Small intestine (tissue), 7 donors: ENCODE measurements at regions not wholly inside any gene's neighbourhood (a gene's known extent, or its start where the extent isn't known, plus 50 kb on each side); places are given as distances from the start of the nearest gene placed in this dataset.
A peak's percentile ranks its signal among the peaks of the same experiment; 100 is the strongest.

Source experiments
- DNase-seq, 2 donors: peaks; one replicate each; pipeline versions ENCODE4 v3.0.0 to v3.0.0-alpha.2; 2013
- FAIRE-seq: peaks from 2 replicates; lab custom pipeline; 2012; peaks lifted over from hg19 to GRCh38; lab: Jason Lieb, UNC
- H3K27ac ChIP-seq, 3 donors: one replicate each; pipeline ENCODE4 v1.5.1; 2013; ENCODE audit warnings: low read length in 2 of 3, mild to moderate bottlenecking in 2 of 3, control low read depth in 1 of 3, inconsistent platforms in 1 of 3, low read depth in 1 of 3, moderate library complexity in 1 of 3
- H3K27me3 ChIP-seq, 3 donors: one replicate each; pipeline ENCODE4 v1.6.1; 2013; ENCODE audit warnings: low read length in 3 of 3, inconsistent platforms in 1 of 3; ENCODE audit not compliant: control insufficient read depth in 3 of 3, insufficient read depth in 3 of 3
- H3K36me3 ChIP-seq, 3 donors: one replicate each; pipeline ENCODE4 v1.6.1; 2013; ENCODE audit warnings: low read length in 3 of 3, inconsistent platforms in 1 of 3, low read depth in 1 of 3, mild to moderate bottlenecking in 1 of 3, moderate library complexity in 1 of 3; ENCODE audit not compliant: control insufficient read depth in 3 of 3, insufficient read depth in 2 of 3
- H3K4me1 ChIP-seq, 3 donors: one replicate each; pipeline ENCODE4 v1.6.1; 2013; ENCODE audit warnings: low read length in 2 of 3, inconsistent platforms in 1 of 3, low read depth in 1 of 3, mild to moderate bottlenecking in 1 of 3, moderate library complexity in 1 of 3; ENCODE audit not compliant: control insufficient read depth in 3 of 3, insufficient read depth in 2 of 3
- H3K4me3 ChIP-seq, 3 donors: one replicate each; pipeline ENCODE4 v1.5.1; 2013; ENCODE audit warnings: low read length in 3 of 3, control low read depth in 1 of 3, inconsistent platforms in 1 of 3, low read depth in 1 of 3, mild to moderate bottlenecking in 1 of 3, moderate library complexity in 1 of 3
- H3K9me3 ChIP-seq, 2 donors: one replicate each; pipeline ENCODE4 v1.6.1; 2013; ENCODE audit warnings: low read depth in 1 of 2, low read length in 1 of 2; ENCODE audit not compliant: control insufficient read depth in 2 of 2, insufficient read depth in 1 of 2
- WGBS, 3 donors: extraction: QIAGEN DNeasy Blood & Tissue Kit; methylation state at CpG; one replicate each; pipeline ENCODE4 v1.1.7; 2013; 5-methylcytosine and 5-hydroxymethylcytosine counted together
- donor health status: healthy with polysubstance abuse.
- donor health status: control.
- donor health status: control.
- donor health status: Bipolar disorder and iron deficiency.
- donor health status: healthy.

GRCh38 chr20:50438986-50439407 is 71.2 kb upstream of the PTPN1 start:
- Histone ChIP-seq H3K27ac (peak overlapping the region in 1 of 3 donors; percentile 28), H3K4me1 (peaks cover 0 to 7% (median 6%) of the 10 kb centered on the region in 3 donors), H3K4me3 (no peak overlapping the region), H3K36me3 (no peaks in the 10 kb centered on the region), H3K9me3 (no peaks in the 10 kb centered on the region), H3K27me3 (no peaks in the 10 kb centered on the region)
- DNase-seq (no peak), FAIRE-seq (no peak)
- 70 to 79% (median 76%) methylated on average over 9 of the region's 9 CpGs for WGBS, 3 donors

- 87 to 91% (median 89%) methylated on average over 7 of the region's 7 CpGs for WGBS, 3 donors
- H3K36me3 ChIP-seq: no peaks in the 10 kb centered on the region
- H3K27ac ChIP-seq: peak overlapping the region in 2 of 3 donors; percentile 75 to 76
- H3K4me1 ChIP-seq: peaks cover 0 to 7% (median 6%) of the 10 kb centered on the region in 3 donors
- DNase-seq (no peak), FAIRE-seq (no peak)
- no peaks in the 10 kb centered on the region for H3K27me3 ChIP-seq
- no peaks in the 10 kb centered on the region for H3K9me3 ChIP-seq
- H3K4me3 ChIP-seq: no peak overlapping the region
These were observed 70.4 kb upstream of the PTPN1 start for GRCh38 chr20:50439539-50440453.

- no peak for FAIRE-seq
These were observed 67.7 kb upstream of the PTPN1 start for GRCh38 chr20:50442512-50442911.

DNA sequence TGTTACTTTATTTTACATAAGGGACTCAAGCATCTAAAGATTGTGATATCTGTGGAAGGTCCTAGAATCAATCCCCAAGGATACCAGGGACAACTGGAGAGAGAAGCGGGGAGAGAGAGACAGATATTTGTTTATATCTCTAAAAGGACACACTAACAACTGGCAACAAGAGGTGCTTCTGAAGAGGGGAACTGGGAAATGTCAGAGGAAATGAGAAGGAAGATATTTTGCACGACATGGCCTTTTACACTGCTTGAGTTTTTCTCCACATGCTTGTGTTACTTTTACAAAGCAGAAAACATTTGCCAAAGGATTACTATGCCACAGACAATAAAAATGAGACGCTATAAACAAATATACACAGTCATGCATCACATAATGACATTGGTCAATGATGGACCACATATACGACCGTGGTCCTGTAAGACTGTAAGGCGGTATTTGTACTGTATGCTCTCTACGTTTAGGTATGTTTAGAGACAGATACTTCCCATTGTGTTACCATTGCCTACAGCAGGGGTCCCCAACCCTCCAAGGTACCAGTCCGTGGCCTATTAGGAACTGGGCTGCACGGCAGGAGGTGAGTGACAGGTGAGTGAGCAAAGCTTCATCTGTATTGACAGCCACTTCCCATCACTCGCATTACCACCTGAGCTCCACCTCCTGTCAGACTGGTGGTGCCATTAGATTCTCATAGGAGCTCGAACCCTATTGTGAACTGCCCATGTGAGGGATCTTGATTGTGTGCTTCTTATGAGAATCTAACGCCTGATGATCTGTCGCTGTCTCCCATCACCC is 64.6 kb upstream of the PTPN1 start:
- peaks cover 0 to 36% (median 4%) of the 10 kb centered on the region in 3 donors for H3K4me1 ChIP-seq
- peak overlapping the region in 1 of 3 donors; percentile 78 for H3K27ac ChIP-seq
- no peaks in the 10 kb centered on the region for H3K9me3 ChIP-seq
- FAIRE-seq (no peak), DNase-seq (no peak)
- 75 to 86% (median 82%) methylated on average over 13 of the region's 13 CpGs for WGBS, 3 donors
- H3K4me3 ChIP-seq: no peak overlapping the region
- no peaks in the 10 kb centered on the region for H3K27me3 ChIP-seq
- H3K36me3 ChIP-seq: no peaks in the 10 kb centered on the region

More at GRCh38 chr20:50442512-50442911, 67.7 kb upstream of the PTPN1 start:
- Histone ChIP-seq H3K4me1 (peaks cover 0 to 25% (median 4%) of the 10 kb centered on the region in 3 donors), H3K4me3 (no peak overlapping the region), H3K36me3 (no peaks in the 10 kb centered on the region), H3K27me3 (no peaks in the 10 kb centered on the region), H3K9me3 (no peaks in the 10 kb centered on the region), H3K27ac (no peak overlapping the region)
- DNase-seq: no peak
- WGBS, 3 donors: 66 to 81% (median 76%) methylated on average over 4 of the region's 4 CpGs

DNA sequence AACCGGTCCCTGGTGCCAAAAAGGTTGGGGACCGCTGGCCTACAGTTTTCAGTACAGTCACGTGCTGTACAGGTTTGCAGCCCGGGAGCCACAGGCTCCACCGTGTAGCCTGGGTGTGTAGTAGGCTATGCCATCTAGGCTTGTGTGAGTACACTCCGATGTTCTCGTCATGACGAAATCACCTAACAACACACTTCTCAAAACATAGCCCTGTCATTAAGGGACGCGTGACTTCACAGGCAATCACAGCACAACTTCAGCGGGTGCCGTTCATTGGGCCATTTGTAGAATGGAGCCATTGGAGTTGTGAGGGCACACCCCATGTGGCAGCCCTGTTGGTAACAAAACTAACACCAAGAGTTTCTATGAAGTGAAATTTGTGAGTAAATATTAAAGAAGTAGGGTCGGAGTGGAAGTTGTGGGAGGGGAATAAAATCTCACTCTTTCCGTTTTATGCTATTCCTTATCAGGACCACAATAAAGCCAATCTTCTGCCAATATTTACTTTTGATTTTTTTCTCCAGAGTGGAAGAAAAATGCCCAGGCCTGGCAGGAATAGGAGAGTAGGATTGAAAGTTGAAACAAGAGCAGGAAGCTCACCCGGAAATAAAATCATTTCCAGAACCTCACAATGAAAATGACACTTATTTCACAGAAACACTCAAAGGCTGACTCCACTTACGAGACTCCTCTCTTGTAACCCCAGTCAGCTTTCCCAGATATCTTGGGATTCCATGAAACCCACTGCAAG is 63.7 kb upstream of the PTPN1 start:
- peak overlapping the region in 2 of 3 donors; percentile 46 to 78 for H3K27ac ChIP-seq
- no peaks in the 10 kb centered on the region for H3K27me3 ChIP-seq
- no peak for FAIRE-seq
- no peaks in the 10 kb centered on the region for H3K9me3 ChIP-seq
- H3K4me1 ChIP-seq: peaks cover 0 to 41% (median 3%) of the 10 kb centered on the region in 3 donors
- peak; percentile 49 to 90 for DNase-seq
- no peak overlapping the region for H3K4me3 ChIP-seq
- 29 to 61% (median 42%) methylated on average over 16 of the region's 16 CpGs for WGBS, 3 donors
- H3K36me3 ChIP-seq: no peaks in the 10 kb centered on the region

DNA sequence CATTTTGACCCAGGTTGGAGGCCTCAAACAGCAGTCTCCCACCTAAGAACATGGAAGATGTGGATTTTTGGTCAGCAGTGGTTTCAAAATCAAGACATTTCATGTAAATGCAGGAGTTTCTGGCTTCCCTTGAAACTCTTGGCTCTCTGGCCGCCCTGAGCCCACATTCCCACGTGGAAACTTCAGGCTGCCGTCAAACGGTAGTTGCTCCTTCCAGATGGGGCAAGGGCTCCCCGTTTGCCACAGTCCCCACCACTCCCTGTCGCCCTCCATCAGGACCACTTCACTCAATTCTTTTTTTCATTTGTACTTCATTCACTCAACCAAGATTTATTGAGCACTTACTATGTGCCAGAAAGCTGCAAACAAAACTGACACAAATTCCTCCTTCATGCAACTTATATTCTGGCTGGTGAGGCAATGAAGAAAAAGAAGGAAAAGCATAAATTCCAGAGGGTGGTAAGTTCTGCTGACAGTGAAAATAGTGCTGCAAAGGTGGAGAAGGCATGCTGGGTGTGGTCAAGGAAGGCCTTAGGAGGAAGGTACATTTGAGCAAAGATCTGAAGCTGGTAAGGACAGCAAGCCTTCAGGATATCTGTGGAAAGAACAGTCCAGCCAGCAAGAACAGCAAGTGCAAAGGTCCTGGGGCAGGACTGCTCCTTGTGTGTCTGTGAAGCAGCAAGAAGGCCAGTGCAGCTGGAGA is 62.9 kb upstream of the PTPN1 start:
- Histone ChIP-seq H3K36me3 (no peaks in the 10 kb centered on the region), H3K4me1 (peaks cover 0 to 41% (median 2%) of the 10 kb centered on the region in 3 donors), H3K4me3 (no peak overlapping the region), H3K9me3 (no peaks in the 10 kb centered on the region), H3K27ac (peak overlapping the region in 2 of 3 donors; percentile 46 to 78), H3K27me3 (no peaks in the 10 kb centered on the region)
- FAIRE-seq (no peak), DNase-seq (no peak)
- 87 to 88% (median 88%) methylated on average over 6 of the region's 6 CpGs for WGBS, 3 donors

GRCh38 chr20:50447817-50448216 is 62.4 kb upstream of the PTPN1 start:
- 87 to 95% (median 93%) methylated on average over 5 to 7 of the region's 7 CpGs for WGBS, 3 donors
- Histone ChIP-seq H3K9me3 (no peaks in the 10 kb centered on the region), H3K27ac (no peak overlapping the region), H3K27me3 (no peaks in the 10 kb centered on the region), H3K4me1 (peaks cover 0 to 41% (median 3%) of the 10 kb centered on the region in 3 donors), H3K4me3 (no peak overlapping the region), H3K36me3 (no peaks in the 10 kb centered on the region)
- FAIRE-seq (no peak), DNase-seq (no peak)
